Right cardiac atrium (tissue), 5 donors: ENCODE measurements at regions not wholly inside any gene's neighbourhood (a gene's known extent, or its start where the extent isn't known, plus 50 kb on each side); places are given as distances from the start of the nearest gene placed in this dataset.

Source experiments
- ATAC-seq, 2 donors: fragments of 200-7000 bp; cut with Tn5 transposase; one replicate each; pipeline versions ENCODE4 v1.8.0 to v1.9.1; 2020; ENCODE audit warnings: moderate library complexity in 2 of 2, mild to moderate bottlenecking in 1 of 2
- DNase-seq, 3 donors: peaks; one replicate each; pipeline ENCODE4 v3.0.0-alpha.2; 2020
- H3K27ac ChIP-seq: one replicate; pipeline ENCODE4 v1.5.1; 2013; ENCODE audit warnings: mild to moderate bottlenecking, low read length, control low read depth, moderate library complexity
- H3K27me3 ChIP-seq: one replicate; pipeline ENCODE4 v1.6.1; 2013; ENCODE audit not compliant: control insufficient read depth, insufficient read depth
- H3K4me1 ChIP-seq: one replicate; pipeline ENCODE4 v1.6.1; 2013; ENCODE audit warnings: low read length; ENCODE audit not compliant: control insufficient read depth, insufficient read depth
- H3K4me3 ChIP-seq: one replicate; pipeline ENCODE4 v1.5.1; 2013; ENCODE audit warnings: low read length, control low read depth
- H3K9me3 ChIP-seq: one replicate; pipeline ENCODE4 v1.6.1; 2013; ENCODE audit warnings: low read length; ENCODE audit not compliant: control insufficient read depth
- WGBS: extraction: QIAGEN DNeasy Blood & Tissue Kit; methylation state at CpG from one replicate; pipeline ENCODE4 v1.1.7; 2013; 5-methylcytosine and 5-hydroxymethylcytosine counted together
- intact Hi-C, 4 donors: fragments of 100-400 bp; cut with DNase I; formaldehyde crosslinking; loops; one replicate each; pipeline versions ENCODE4 v1.11.0 to v1.14.0; 2022 to 2023
- donor health status: healthy with polysubstance abuse.
- donor health status: DM: no; HTN: yes; CAD: no.
- donor health status: DM: no; HTN: no; CAD: no.
- donor health status: DM: no; HTN: yes; CAD: no; lungs with severe emphysema.
- donor health status: DM: yes; HTN: yes; CAD: no.

DNA sequence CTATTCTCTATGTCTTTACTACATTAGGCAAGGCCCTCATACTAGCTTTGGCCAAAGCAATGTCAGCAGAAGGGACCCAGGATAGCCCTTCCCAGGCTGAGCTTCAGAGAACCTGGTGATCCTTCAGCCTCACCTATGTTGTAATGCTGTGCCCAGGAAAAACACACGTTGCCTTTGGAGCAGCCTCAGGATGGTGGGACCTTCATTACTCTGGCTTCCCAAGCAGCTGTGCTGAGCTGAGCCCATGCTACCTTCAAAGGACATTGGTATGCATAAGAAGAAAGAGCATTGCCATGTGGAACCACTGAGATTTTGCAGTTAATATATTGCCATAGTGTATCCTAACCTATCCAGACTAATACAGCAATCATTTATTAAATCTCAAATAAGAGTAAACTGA, 756.4 kb upstream of the ID2 start:
- Histone ChIP-seq H3K27me3 (no peaks in the 10 kb centered on the region), H3K4me1 (no peaks in the 10 kb centered on the region), H3K27ac (no peak overlapping the region), H3K4me3 (no peak overlapping the region), H3K9me3 (no peaks in the 10 kb centered on the region)
- DNase-seq = no peak
- ATAC-seq = no peak
- 73% methylated on average over 1 of the region's 1 CpG for WGBS
- intact Hi-C loops = no loop called here

DNA sequence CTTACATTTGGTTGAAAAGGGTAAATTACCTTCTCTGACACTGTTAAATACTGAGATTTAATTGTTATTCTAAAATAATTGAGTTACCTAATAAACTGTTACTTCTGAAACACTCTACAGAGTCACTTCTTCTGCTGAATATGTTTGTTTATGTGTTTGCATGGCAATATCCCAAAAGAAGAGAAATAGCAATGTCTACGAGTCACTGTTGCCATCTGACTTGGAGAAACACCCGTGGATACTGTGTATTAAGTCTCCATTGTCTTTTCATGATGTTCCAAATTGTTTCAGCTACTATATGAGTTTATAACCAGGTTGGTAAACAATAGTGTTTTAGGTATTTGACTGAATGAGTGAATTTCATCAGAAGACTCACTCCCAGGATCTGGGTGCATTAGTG, 754.2 kb upstream of the ID2 start:
- WGBS = 80% methylated on average over 2 of the region's 2 CpGs
- no peak for DNase-seq
- Histone ChIP-seq H3K4me1 (no peaks in the 10 kb centered on the region), H3K4me3 (no peak overlapping the region), H3K27me3 (no peaks in the 10 kb centered on the region), H3K27ac (no peak overlapping the region), H3K9me3 (no peaks in the 10 kb centered on the region)
- ATAC-seq = no peak
- intact Hi-C loops = no loop called here

DNA sequence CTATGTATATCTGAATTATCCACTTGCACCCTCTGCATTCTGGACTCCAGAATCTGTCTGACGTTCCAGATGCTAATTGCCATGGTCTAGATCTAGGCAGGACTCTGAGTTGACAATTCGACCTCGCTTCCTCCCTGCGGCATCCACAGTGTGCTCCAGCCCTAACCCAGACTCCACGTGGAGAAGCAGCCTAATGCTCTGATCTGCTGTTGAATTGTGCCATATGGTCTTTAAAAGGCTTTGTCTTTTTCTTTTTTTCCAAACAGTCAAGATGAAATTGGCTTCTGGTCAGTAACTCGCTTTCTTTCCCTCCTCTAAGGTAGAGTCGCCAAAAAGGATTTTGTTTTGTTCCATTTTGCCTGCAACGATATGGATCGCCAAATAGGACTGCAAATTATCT, 752.6 kb upstream of the ID2 start:
- DNase-seq (no peak), ATAC-seq (no peak)
- no peaks in the 10 kb centered on the region for H3K4me1 ChIP-seq
- 77% methylated on average over 9 of the region's 9 CpGs for WGBS
- intact Hi-C loops = no loop called here
- H3K9me3 ChIP-seq = no peaks in the 10 kb centered on the region
- no peak overlapping the region for H3K4me3 ChIP-seq
- no peaks in the 10 kb centered on the region for H3K27me3 ChIP-seq
- H3K27ac ChIP-seq = no peak overlapping the region

- Histone ChIP-seq H3K9me3 (no peaks in the 10 kb centered on the region), H3K4me1 (no peaks in the 10 kb centered on the region), H3K4me3 (no peak overlapping the region), H3K27me3 (no peaks in the 10 kb centered on the region), H3K27ac (no peak overlapping the region)
- WGBS = 65% methylated on average over 13 of the region's 13 CpGs
- ATAC-seq (peak in 1 of 2 donors; percentile 90), DNase-seq (peak; percentile 72 to 81 (median 72))
- intact Hi-C loops = no loop called here
These were observed 750.8 kb upstream of the ID2 start for GRCh38 chr2:7930800-7931635.

GRCh38 chr2:7931808-7932207, 750.0 kb upstream of the ID2 start:
- H3K27me3 ChIP-seq = no peaks in the 10 kb centered on the region
- H3K4me1 ChIP-seq = no peaks in the 10 kb centered on the region
- ATAC-seq = no peak
- no peak overlapping the region for H3K27ac ChIP-seq
- no peak overlapping the region for H3K4me3 ChIP-seq
- 85% methylated on average over 4 of the region's 4 CpGs for WGBS
- H3K9me3 ChIP-seq = no peaks in the 10 kb centered on the region
- no peak for DNase-seq
- intact Hi-C loops = no loop called here

DNA sequence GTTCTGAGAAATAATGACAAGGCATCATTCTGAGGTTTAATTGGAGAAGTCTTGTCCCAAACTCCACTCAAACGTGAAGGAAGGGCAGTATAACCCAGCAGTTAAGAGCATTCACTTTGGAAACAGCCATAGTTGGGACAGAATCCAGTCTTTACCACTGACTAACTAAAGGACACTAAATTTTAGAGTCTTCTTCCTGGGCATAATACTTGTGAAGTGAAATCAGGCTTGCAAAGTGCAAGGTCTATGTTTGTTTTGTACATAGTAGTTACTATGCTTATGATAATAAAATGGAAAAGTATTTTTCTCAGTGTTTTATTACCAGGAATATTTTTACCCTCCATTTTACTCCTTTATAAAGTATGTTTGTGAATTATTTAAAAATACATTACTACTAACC, 748.2 kb upstream of the ID2 start:
- intact Hi-C loops = no loop called here
- DNase-seq (no peak), ATAC-seq (no peak)
- H3K4me3 ChIP-seq = no peak overlapping the region
- no peaks in the 10 kb centered on the region for H3K9me3 ChIP-seq
- no peaks in the 10 kb centered on the region for H3K27me3 ChIP-seq
- H3K27ac ChIP-seq = no peak overlapping the region
- WGBS = 81% methylated on average over 1 of the region's 1 CpG
- H3K4me1 ChIP-seq = no peaks in the 10 kb centered on the region

DNA sequence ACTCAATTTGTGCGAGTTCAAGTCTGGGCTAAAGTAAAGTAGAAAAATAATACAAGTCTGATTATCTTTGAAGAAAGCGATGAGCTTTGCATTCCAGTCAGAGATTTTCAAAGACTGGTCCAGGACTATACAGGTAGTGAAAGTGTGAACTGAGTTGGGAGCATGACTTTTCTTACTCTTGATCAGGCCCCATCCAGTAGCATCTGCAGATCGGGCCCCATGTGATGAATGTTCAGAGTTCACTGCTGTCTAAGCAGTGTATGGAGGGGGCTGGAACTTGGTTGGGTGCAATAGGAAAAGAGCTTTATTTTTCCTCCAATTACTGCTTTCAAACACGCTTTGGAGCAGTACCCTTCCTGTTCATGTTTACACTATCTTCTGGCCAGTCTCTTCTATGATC, 747.4 kb upstream of the ID2 start:
- no peaks in the 10 kb centered on the region for H3K4me1 ChIP-seq
- no peak overlapping the region for H3K4me3 ChIP-seq
- 94% methylated on average over 4 of the region's 4 CpGs for WGBS
- H3K27me3 ChIP-seq = no peaks in the 10 kb centered on the region
- no peak overlapping the region for H3K27ac ChIP-seq
- intact Hi-C loops = no loop called here
- DNase-seq = no peak
- no peaks in the 10 kb centered on the region for H3K9me3 ChIP-seq
- no peak for ATAC-seq

- intact Hi-C loops = no loop called here
- ATAC-seq (no peak), DNase-seq (no peak)
- WGBS = 98% methylated on average over 1 of the region's 1 CpG
- Histone ChIP-seq H3K9me3 (no peaks in the 10 kb centered on the region), H3K4me1 (no peaks in the 10 kb centered on the region), H3K27me3 (no peaks in the 10 kb centered on the region), H3K4me3 (no peak overlapping the region), H3K27ac (no peak overlapping the region)
These were observed 744.8 kb upstream of the ID2 start for GRCh38 chr2:7937082-7937481.

DNA sequence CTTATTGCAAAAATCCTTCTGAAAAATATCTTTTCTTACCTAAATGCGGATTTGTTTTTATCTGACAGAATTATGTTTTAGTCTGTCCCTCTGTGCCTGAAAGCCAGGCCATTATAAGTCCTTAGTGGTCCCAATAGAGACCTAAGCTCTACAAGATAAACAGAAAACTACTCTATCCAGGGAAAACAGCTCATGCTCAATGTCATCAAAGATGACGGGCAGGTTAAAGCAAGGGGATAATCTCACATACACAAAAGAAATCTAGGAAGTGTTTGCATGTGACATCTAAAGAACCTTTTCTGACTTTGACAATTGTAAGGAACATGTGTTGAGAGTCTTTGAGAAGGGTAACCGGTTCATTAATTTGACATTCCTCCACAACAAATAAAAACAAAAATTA, 741.1 kb upstream of the ID2 start:
- Histone ChIP-seq H3K27me3 (no peaks in the 10 kb centered on the region), H3K4me3 (no peak overlapping the region), H3K9me3 (no peaks in the 10 kb centered on the region), H3K4me1 (no peaks in the 10 kb centered on the region), H3K27ac (no peak overlapping the region)
- intact Hi-C loops = no loop called here
- no peak for DNase-seq
- no peak for ATAC-seq
- 92% methylated on average over 3 of the region's 3 CpGs for WGBS

- no peak for ATAC-seq
- DNase-seq = no peak
- no peak overlapping the region for H3K4me3 ChIP-seq
- H3K9me3 ChIP-seq = no peaks in the 10 kb centered on the region
- intact Hi-C loops = no loop called here
- no peaks in the 10 kb centered on the region for H3K27me3 ChIP-seq
- H3K4me1 ChIP-seq = no peaks in the 10 kb centered on the region
- H3K27ac ChIP-seq = no peak overlapping the region
- WGBS = 79% methylated on average over 8 of the region's 8 CpGs
These were observed 738.4 kb upstream of the ID2 start for GRCh38 chr2:7943446-7943845.

DNA sequence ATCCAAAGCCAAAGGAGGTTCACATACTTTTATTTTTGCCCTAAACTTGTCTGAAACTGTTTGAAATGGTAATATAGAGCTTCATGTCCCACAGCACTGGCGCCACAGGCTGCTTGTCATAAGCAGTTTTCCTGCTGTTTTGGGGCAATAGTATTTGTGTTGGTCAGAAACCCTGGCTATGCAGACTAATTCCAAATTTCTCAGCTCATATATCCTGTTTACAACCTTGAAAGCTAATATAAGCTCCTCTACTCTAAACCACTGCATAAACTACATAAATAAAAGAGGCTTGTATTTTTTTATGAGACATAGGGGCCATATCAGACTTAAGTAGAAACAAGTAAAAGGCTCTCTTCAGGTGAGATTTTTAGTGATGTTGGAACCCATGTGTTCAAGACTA, 736.8 kb upstream of the ID2 start:
- no peak overlapping the region for H3K4me3 ChIP-seq
- DNase-seq = no peak
- intact Hi-C loops = no loop called here
- H3K9me3 ChIP-seq = no peaks in the 10 kb centered on the region
- no peak for ATAC-seq
- H3K4me1 ChIP-seq = no peaks in the 10 kb centered on the region
- WGBS = 93% methylated on average over 1 of the region's 1 CpG
- H3K27ac ChIP-seq = no peak overlapping the region
- no peaks in the 10 kb centered on the region for H3K27me3 ChIP-seq
